ENCODE measurements at regions not wholly inside any gene's neighbourhood (a gene's known extent, or its start where the extent isn't known, plus 50 kb on each side); places are given as distances from the start of the nearest gene placed in this dataset.
"Not testable (repeated sequence)": the region's sequence is repeated elsewhere in the genome, so short reads cannot be mapped to it uniquely, and the experiment has no call there.

- TF ChIP-seq CTCF (IDR thresholded peaks at IDR 0.05; ENCODE audit: low read depth, low read length, missing control alignments), result no peak
- DNase-seq (ENCODE audit: extremely low read depth, low read depth), result no peak
- H3K4me3 ChIP-seq (replicated peaks; ENCODE audit: low read depth, low read length), result no peak overlapping the region
These were observed 78.2 kb downstream of the VPREB1 start for GRCh38 chr22:22322792-22323191.

GRCh38 chr22:22327723-22328122 lies 83.1 kb downstream of the VPREB1 start:
- H3K4me3 ChIP-seq (replicated peaks; ENCODE audit: low read depth, low read length), result no peak overlapping the region
- no peak for TF ChIP-seq CTCF (IDR thresholded peaks at IDR 0.05; ENCODE audit: low read depth, low read length, missing control alignments)
- DNase-seq (ENCODE audit: extremely low read depth, low read depth), result no peak

- no peak for TF ChIP-seq CTCF (IDR thresholded peaks at IDR 0.05; ENCODE audit: low read depth, low read length, missing control alignments)
- no peak for DNase-seq (ENCODE audit: extremely low read depth, low read depth)
- H3K4me3 ChIP-seq (replicated peaks; ENCODE audit: low read depth, low read length), result no peak overlapping the region
These were observed 85.2 kb downstream of the VPREB1 start for GRCh38 chr22:22329792-22330191.

GRCh38 chr22:22335640-22336039 lies 91.1 kb downstream of the VPREB1 start:
- H3K4me3 ChIP-seq (replicated peaks; ENCODE audit: low read depth, low read length); DNase-seq (ENCODE audit: extremely low read depth, low read depth): not testable (repeated sequence)

GRCh38 chr22:22336333-22336732 lies 91.7 kb downstream of the VPREB1 start:
- DNase-seq (ENCODE audit: extremely low read depth, low read depth); H3K4me3 ChIP-seq (replicated peaks; ENCODE audit: low read depth, low read length): not testable (repeated sequence)

GRCh38 chr22:22338778-22339177 lies 94.2 kb downstream of the VPREB1 start:
- not testable (repeated sequence) for H3K4me3 ChIP-seq (replicated peaks; ENCODE audit: low read depth, low read length); DNase-seq (ENCODE audit: extremely low read depth, low read depth)

- H3K4me3 ChIP-seq (replicated peaks; ENCODE audit: low read depth, low read length), result no peak overlapping the region
- TF ChIP-seq CTCF (IDR thresholded peaks at IDR 0.05; ENCODE audit: low read depth, low read length, missing control alignments), result no peak
- DNase-seq (ENCODE audit: extremely low read depth, low read depth), result no peak
These were observed 97.2 kb downstream of the VPREB1 start for GRCh38 chr22:22341736-22342135.

GRCh38 chr22:22342697-22343580 lies 98.4 kb downstream of the VPREB1 start:
- peak; percentile 3 for DNase-seq (ENCODE audit: extremely low read depth, low read depth)
- peak; percentile 94 for TF ChIP-seq CTCF (IDR thresholded peaks at IDR 0.05; ENCODE audit: low read depth, low read length, missing control alignments)
- no peak overlapping the region for H3K4me3 ChIP-seq (replicated peaks; ENCODE audit: low read depth, low read length)
